ENCODE measurements at regions not wholly inside any gene's neighbourhood (a gene's known extent, or its start where the extent isn't known, plus 50 kb on each side); places are given as distances from the start of the nearest gene placed in this dataset.

GRCh38 chr9:517993-518392 is 303.3 kb downstream of the DOCK8 start:
- TF ChIP-seq CTCF (IDR thresholded peaks at IDR 0.05; ENCODE audit: control extremely low read depth in 1 of 3, insufficient read depth in 1 of 3, low read depth in 1 of 3, low read length in 3 of 3) (no peak), SP1 (IDR thresholded peaks at IDR 0.05; ENCODE audit: low read depth, low read length) (no peak), CHD2 (IDR thresholded peaks at IDR 0.05; ENCODE audit: low read length) (no peak), KDM5A (IDR thresholded peaks at IDR 0.05; ENCODE audit: low read length) (no peak), POLR2AphosphoS5 (IDR thresholded peaks at IDR 0.05; ENCODE audit: low read depth, low read length) (no peak), ZNF274 (IDR thresholded peaks at IDR 0.05; ENCODE audit: borderline replicate concordance, extremely low read depth, low read length) (no peak), RXRA (IDR thresholded peaks at IDR 0.05; ENCODE audit: insufficient read depth, low read depth, low read length) (no peak), POLR2A (IDR thresholded peaks at IDR 0.05; ENCODE audit: control extremely low read depth in 1 of 2, low read depth in 2 of 2, low read length in 2 of 2) (no peak), RFX5 (IDR thresholded peaks at IDR 0.05; ENCODE audit: borderline replicate concordance, low read depth, low read length) (no peak), SP4 (IDR thresholded peaks at IDR 0.05; ENCODE audit: low read length) (no peak), MAX (IDR thresholded peaks at IDR 0.05) (no peak), RAD21 (IDR thresholded peaks at IDR 0.05 in 1 of 2, conservative IDR thresholded peaks at IDR 0.05 in 1 of 2; ENCODE audit: low read depth in 2 of 2, low read length in 2 of 2) (no peak)

All from H1 (cell line).